Activated naive CD4-positive, alpha-beta T cell treated with anti-CD3 and anti-CD28 coated beads, Interleukin-2, amount 10 ng/mL, durations not matched to agents 7 days and 5 days (primary cell): ENCODE measurements at regions not wholly inside any gene's neighbourhood (a gene's known extent, or its start where the extent isn't known, plus 50 kb on each side); places are given as distances from the start of the nearest gene placed in this dataset.

ENCODE experiments used
- CTCF ChIA-PET: fragments of 350-600 bp; sonication (Branson Sonifier 250); formaldehyde crosslinking; loops from one replicate; lab custom pipeline; 2021; ENCODE audit warnings: antibody characterized with exemption; lab: Charles Lee
- DNase-seq: peaks from one replicate; pipeline ENCODE4 v3.0.0-alpha.2; 2020
- H3K27ac Mint-ChIP-seq: one replicate; pipeline ENCODE4 v1.8.0; 2021; ENCODE audit warnings: mild to moderate bottlenecking, moderate library complexity, mixed read lengths
- H3K27me3 Mint-ChIP-seq: one replicate; pipeline ENCODE4 v1.8.0; 2021; ENCODE audit warnings: mild to moderate bottlenecking, mixed read lengths
- H3K36me3 Mint-ChIP-seq: one replicate; pipeline ENCODE4 v1.8.0; 2021; ENCODE audit warnings: mixed read lengths
- H3K4me1 Mint-ChIP-seq: one replicate; pipeline ENCODE4 v1.8.0; 2021; ENCODE audit warnings: mixed read lengths
- H3K4me3 Mint-ChIP-seq: one replicate; pipeline ENCODE4 v1.8.0; 2021; ENCODE audit warnings: mild to moderate bottlenecking, moderate library complexity, mixed read lengths
- H3K9me3 Mint-ChIP-seq: one replicate; pipeline ENCODE4 v1.8.0; 2021; ENCODE audit warnings: mixed read lengths

DNA sequence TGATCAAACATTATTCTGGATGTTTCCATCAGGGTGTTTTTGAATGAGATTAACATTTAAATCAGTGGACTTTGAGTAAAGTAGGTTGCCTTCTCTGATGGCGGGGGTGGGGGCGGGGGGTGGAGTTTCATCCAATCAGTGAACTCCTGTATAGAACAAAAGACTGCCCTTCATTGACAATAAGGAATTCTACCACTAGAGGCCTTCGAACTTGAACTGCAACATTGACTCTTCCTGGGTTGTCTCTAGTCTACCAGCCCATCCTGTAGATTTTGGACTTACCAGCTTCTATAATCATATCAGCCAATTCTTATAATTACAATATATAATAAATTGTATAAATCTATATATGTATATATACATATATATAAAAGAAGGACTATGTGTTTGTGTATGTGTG is 520.4 kb upstream of the CXADR start:
- H3K4me1 Mint-ChIP-seq: no peaks in the 10 kb centered on the region
- no peaks in the 10 kb centered on the region for H3K36me3 Mint-ChIP-seq
- H3K27me3 Mint-ChIP-seq: no peaks in the 10 kb centered on the region
- CTCF ChIA-PET: no interaction called here
- H3K9me3 Mint-ChIP-seq: peaks cover 5% of the 10 kb centered on the region
- no peak overlapping the region for H3K27ac Mint-ChIP-seq
- H3K4me3 Mint-ChIP-seq: no peak overlapping the region
- no peak for DNase-seq

DNA sequence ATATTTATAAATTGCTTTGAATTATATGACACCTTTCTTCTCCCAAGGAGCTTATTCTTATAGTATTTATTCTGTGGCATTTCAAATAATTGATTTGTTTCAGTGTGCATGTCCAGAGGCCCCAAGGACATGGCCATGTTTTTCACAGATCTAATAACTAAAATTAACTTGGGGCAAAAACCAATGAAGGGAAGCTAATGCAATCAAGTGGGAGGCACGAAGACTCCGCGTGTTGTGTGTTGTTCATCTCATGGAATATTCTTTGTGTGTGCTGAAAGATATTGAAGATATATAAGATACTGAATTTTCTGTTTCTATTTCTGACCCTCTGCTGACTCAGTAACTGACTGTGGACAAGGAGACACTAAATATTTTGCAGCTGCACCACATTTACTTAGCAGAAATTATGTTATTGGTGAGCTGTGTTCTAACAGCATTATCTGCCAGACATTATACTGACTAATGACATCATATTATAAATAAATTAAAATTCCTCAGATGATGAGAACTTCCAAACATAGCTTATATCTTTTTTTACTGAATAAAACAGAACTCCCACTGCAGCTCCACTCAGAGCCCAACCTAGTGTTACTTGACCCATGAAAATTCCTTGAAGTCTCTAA is 519.3 kb upstream of the CXADR start:
- Mint-ChIP-seq H3K9me3 (peaks cover 5% of the 10 kb centered on the region), H3K4me1 (no peaks in the 10 kb centered on the region), H3K27me3 (no peaks in the 10 kb centered on the region), H3K4me3 (no peak overlapping the region), H3K36me3 (no peaks in the 10 kb centered on the region), H3K27ac (no peak overlapping the region)
- DNase-seq: no peak
- CTCF ChIA-PET: interaction anchor here (1.5 kb wide), 1 partner anchor 11 kb away, joined by 3 read pairs; no protein-coding TSS in a partner anchor

DNA sequence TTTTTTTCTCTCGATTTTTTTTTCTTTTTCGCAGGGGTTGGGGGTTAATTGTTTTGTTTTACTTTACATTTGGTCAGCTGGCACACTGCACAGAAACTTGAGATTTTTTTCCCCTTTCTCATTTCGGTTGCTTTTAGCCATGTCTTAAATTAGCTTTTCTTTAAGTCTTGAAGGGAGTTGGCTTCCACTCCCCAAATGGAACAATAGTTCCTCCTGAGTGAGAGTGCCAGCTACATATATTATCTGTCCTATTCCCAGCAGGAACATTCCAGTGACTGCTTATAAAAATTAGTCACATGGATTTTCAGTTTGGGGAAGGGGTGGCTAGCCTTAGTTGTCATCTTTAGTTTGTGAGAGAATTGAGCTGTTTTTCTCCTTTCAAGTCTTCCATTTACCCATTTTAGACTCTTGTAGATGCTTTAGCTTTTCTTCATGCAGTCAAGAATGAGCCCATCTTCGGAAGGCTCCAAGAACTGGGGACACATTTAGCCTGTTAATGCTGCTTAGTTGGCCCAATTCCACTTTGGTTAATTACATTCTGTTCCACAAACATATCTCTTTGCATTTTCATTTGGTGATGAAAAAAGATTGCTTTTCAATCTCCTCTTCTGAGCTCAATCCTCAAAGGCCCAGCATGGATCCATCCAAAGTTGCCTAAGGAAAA is 510.1 kb upstream of the CXADR start:
- CTCF ChIA-PET: no interaction called here
- no peaks in the 10 kb centered on the region for H3K36me3 Mint-ChIP-seq
- peaks cover 3% of the 10 kb centered on the region for H3K4me1 Mint-ChIP-seq
- DNase-seq: no peak
- no peak overlapping the region for H3K4me3 Mint-ChIP-seq
- peaks cover 14% of the 10 kb centered on the region for H3K9me3 Mint-ChIP-seq
- no peak overlapping the region for H3K27ac Mint-ChIP-seq
- no peaks in the 10 kb centered on the region for H3K27me3 Mint-ChIP-seq

DNA sequence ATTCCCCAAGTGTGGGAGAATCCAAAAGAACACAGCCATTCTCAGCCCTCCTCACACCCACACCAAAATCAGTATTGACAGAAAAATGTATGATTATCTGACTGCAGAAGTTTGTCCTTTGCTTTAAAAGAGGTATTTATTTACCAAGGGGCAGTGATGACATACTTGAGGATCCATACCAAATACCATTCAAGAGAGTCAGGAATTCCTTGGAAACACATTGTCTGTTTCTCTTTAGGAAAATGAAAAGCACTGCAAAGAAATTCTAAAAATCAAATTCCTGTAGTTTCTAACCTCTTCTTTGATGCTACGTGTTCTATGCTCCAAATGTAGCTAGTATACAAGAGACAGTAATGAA is 509.6 kb upstream of the CXADR start:
- CTCF ChIA-PET: no interaction called here

DNA sequence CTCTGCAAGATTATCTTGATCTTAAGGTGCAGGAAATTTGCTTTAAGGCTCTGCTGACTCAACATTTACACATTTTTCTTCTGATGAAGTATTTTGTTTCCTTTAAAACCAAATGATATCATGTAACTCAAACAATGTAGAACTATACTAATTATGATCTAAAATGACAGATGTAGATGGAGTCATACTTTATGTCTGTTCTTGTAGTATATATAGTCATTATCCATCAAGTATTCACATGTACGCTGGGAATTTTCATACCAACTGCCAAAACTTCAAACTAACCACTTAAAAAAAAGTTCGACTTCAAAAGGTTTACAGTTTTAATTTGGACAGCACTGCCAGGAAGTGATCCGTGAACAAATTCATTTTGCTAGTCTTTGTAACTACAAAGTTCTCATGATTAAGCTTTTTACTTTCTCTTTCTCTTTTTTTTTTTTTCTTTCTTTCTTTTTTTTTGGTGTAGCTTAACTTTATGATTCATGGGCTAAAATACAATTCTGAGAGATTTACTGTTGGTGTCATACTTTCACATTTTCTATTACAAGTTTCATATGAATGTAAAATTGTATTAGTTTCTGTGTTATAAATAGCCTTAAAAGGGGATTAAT is 509.0 kb upstream of the CXADR start:
- no peak overlapping the region for H3K27ac Mint-ChIP-seq
- no peaks in the 10 kb centered on the region for H3K27me3 Mint-ChIP-seq
- peaks cover 3% of the 10 kb centered on the region for H3K4me1 Mint-ChIP-seq
- H3K9me3 Mint-ChIP-seq: peaks cover 14% of the 10 kb centered on the region
- no peaks in the 10 kb centered on the region for H3K36me3 Mint-ChIP-seq
- no peak overlapping the region for H3K4me3 Mint-ChIP-seq
- CTCF ChIA-PET: no interaction called here
- DNase-seq: no peak

More for the DNA sequence above, 509.6 kb upstream of the CXADR start:
- Mint-ChIP-seq H3K4me3 (no peak overlapping the region), H3K27ac (no peak overlapping the region), H3K36me3 (no peaks in the 10 kb centered on the region), H3K4me1 (peaks cover 3% of the 10 kb centered on the region), H3K9me3 (peaks cover 14% of the 10 kb centered on the region), H3K27me3 (no peaks in the 10 kb centered on the region)
- no peak for DNase-seq

DNA sequence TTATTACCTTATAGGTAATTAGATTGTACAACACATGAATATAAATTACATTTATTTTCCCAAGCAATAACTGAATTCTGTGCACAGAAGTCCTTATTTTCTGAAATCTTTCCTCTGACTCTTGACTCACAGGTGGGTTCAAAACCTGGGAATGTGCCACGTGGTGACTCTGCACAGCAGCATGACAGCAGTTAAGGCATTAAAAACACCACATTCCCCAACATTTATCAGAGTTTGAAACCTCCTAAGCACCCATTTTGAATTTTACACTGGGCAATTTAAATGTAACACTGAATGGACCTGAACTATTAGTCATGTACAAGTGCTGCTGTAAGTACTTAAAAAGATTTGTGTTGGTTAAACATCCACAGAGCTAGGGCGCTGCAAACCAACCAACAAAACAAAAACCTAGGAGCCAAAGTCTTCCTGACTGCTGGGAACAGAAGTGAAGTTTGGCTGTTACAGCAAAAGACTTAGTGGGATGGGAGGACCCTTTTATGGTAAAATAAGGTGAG is 480.6 kb upstream of the CXADR start:
- H3K4me1 Mint-ChIP-seq: no peaks in the 10 kb centered on the region
- H3K4me3 Mint-ChIP-seq: no peak overlapping the region
- no peaks in the 10 kb centered on the region for H3K36me3 Mint-ChIP-seq
- H3K9me3 Mint-ChIP-seq: peaks cover 19% of the 10 kb centered on the region
- no peak overlapping the region for H3K27ac Mint-ChIP-seq
- no peaks in the 10 kb centered on the region for H3K27me3 Mint-ChIP-seq
- CTCF ChIA-PET: no interaction called here
- DNase-seq: no peak

DNA sequence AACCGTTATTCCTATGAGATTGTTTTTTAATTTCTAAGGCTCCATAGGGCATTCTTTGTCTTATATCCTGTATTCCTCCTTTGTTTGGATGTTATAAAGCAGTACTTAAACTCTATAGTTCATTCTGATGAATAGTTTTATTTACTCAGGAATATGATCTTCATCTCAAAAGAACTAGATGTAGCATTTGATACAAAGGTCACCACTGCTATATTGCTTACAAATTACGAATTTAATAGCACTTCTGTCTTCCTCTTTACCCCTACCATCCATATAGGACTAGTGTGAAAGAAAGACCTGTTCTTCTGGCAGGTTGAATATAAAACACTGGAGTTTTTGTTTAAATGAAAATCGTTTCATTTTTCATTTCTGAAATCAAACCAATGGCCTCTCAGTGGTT is 468.1 kb upstream of the CXADR start:
- CTCF ChIA-PET: interaction anchor here (1.1 kb wide), 1 partner anchor 18 kb away, joined by 3 read pairs; no protein-coding TSS in a partner anchor
- no peak overlapping the region for H3K27ac Mint-ChIP-seq
- H3K4me1 Mint-ChIP-seq: no peaks in the 10 kb centered on the region
- no peak overlapping the region for H3K4me3 Mint-ChIP-seq
- H3K27me3 Mint-ChIP-seq: no peaks in the 10 kb centered on the region
- DNase-seq: no peak
- H3K9me3 Mint-ChIP-seq: peaks cover 20% of the 10 kb centered on the region
- no peaks in the 10 kb centered on the region for H3K36me3 Mint-ChIP-seq

DNA sequence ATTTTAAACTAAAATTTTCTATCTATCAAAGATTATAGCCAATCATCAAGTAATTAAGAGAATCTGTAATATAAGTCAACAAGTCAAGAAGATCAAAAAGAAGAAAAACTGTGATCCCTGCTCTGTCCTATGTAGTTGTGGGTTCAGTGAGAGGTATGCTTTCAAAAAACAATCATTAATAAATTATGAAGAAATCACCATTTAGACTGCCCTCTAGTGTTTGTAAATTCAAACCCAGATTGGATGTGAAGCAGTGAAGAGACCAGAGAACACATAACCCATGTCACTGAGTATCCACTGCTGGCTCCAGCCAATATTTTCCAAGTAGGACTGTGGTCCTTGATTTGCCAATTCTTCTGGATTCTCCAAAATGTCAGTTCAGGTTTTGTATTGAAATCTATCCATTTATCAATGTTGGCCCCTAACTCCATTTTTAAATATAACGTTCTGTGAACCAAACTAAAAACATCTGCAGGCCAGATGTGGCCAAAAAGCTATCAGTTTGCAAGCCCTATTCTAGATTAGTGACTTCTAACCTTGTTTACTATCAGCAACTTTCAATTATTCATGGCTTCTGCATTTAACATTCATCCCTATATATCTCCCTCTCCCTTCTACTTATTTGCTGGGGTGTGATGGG is 467.5 kb upstream of the CXADR start:
- peaks cover 17% of the 10 kb centered on the region for H3K9me3 Mint-ChIP-seq
- no peak overlapping the region for H3K27ac Mint-ChIP-seq
- H3K36me3 Mint-ChIP-seq: no peaks in the 10 kb centered on the region
- CTCF ChIA-PET: interaction anchor here (1.1 kb wide), 1 partner anchor 18 kb away, joined by 3 read pairs; no protein-coding TSS in a partner anchor
- no peak for DNase-seq
- H3K27me3 Mint-ChIP-seq: no peaks in the 10 kb centered on the region
- H3K4me3 Mint-ChIP-seq: no peak overlapping the region
- no peaks in the 10 kb centered on the region for H3K4me1 Mint-ChIP-seq

DNA sequence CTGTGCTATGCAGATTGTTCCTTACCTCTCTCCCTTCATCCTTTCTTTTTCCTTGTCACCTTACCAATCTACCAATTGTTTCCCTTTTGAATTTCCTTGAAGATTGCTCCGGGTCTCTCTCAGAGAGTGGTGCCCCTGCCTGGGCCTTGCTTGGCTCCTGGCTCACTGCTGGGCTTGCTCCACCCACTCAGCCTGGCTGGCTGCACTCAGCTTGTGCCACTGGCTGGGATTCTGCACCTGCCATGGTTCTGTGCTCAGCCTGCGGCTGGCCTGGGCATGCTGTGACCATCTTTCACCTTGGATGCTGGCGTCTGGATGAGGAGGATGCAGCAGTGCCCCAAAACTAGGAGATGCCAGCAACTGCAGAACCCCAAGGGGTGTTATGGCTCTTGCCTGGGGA is 463.9 kb upstream of the CXADR start:
- Mint-ChIP-seq H3K4me3 (no peak overlapping the region), H3K27ac (no peak overlapping the region), H3K4me1 (no peaks in the 10 kb centered on the region), H3K27me3 (no peaks in the 10 kb centered on the region), H3K36me3 (no peaks in the 10 kb centered on the region), H3K9me3 (peaks cover 16% of the 10 kb centered on the region)
- no peak for DNase-seq
- CTCF ChIA-PET: no interaction called here

DNA sequence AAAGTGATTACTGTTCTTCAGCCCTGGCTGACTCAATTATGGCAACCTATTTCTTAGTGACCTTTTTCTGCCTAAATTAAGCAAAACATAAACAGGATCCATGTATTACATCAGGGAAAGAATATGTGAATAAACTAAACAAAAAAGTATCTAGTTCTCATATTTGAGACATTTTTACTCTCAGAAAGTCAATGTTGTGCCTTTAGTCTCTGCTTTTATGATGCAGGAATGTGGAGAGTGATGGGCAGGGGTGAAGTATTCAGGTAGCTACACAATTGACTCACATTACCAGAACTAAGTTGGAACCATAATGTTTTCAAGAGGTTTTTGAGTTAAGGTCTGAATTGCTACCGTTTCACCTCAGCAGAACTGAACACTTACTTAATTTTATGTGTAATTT is 462.7 kb upstream of the CXADR start:
- no peaks in the 10 kb centered on the region for H3K36me3 Mint-ChIP-seq

DNA sequence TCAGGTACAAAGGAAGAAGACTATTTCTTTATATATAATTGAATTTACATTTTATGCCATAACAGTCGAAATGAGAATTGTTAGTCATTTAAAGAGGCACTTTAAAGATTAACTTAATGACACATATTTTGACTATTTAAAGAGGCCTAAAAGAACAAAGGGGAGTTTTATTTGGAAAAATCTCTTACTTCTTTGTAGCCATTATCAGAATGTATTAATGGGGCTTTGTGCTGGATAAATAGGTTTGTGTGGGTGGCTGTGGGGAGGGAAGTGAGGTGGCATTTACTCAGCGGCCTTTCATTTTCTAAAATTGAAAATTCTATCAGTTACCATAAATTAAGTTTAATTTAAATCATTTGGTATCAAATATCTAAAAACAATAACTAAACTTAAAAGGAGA is 462.2 kb upstream of the CXADR start:
- no peak for DNase-seq
- Mint-ChIP-seq H3K36me3 (no peaks in the 10 kb centered on the region), H3K9me3 (peaks cover 16% of the 10 kb centered on the region), H3K27ac (no peak overlapping the region), H3K27me3 (no peaks in the 10 kb centered on the region), H3K4me1 (no peaks in the 10 kb centered on the region), H3K4me3 (no peak overlapping the region)
- CTCF ChIA-PET: no interaction called here

More for the DNA sequence above, 462.7 kb upstream of the CXADR start:
- Mint-ChIP-seq H3K27me3 (no peaks in the 10 kb centered on the region), H3K4me3 (no peak overlapping the region), H3K27ac (no peak overlapping the region), H3K4me1 (no peaks in the 10 kb centered on the region), H3K9me3 (peaks cover 16% of the 10 kb centered on the region)
- DNase-seq: no peak
- CTCF ChIA-PET: no interaction called here

DNA sequence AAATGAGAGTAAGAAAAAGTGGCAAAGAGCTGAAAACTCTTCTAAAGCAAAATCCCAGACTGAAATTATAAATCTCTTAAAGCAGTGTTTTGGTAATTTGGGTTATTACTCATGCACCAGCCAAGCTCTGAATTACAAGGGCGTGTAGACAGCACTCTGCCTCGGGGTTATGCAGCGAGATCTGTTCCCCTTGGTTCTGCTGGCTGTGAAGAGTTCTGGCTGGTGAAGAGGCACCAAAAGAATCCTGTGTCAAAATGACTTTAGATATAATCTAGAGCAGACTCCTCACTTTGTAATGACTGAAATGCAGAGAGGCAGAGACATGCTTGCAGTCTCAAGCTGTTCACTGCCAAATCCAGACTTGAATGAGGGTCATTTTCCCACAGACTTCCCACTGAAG is 461.8 kb upstream of the CXADR start:
- Mint-ChIP-seq H3K4me1 (no peaks in the 10 kb centered on the region), H3K36me3 (no peaks in the 10 kb centered on the region), H3K4me3 (no peak overlapping the region), H3K27ac (no peak overlapping the region), H3K9me3 (peaks cover 16% of the 10 kb centered on the region), H3K27me3 (no peaks in the 10 kb centered on the region)
- CTCF ChIA-PET: no interaction called here
- no peak for DNase-seq

DNA sequence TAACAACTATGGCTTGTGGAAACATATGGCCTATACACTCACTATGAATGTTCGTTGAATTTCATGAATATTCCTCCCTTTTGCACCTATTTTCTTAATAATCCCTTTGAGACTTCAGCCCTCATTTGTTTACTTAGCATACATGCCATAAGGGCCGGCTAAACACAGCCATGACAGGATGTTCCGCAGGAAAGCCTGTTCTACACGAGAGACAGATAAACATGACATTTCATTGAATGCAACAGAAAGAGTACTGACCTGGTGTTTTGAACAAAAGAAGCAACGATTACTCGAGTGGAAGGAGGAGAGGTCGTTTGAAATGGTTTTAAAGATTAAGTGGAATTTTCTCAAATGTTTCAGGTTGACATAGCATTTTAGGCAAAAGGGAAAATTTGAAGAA is 459.5 kb upstream of the CXADR start:
- no peak for DNase-seq
- Mint-ChIP-seq H3K9me3 (peaks cover 16% of the 10 kb centered on the region), H3K4me3 (no peak overlapping the region), H3K4me1 (no peaks in the 10 kb centered on the region), H3K27ac (no peak overlapping the region), H3K36me3 (no peaks in the 10 kb centered on the region), H3K27me3 (no peaks in the 10 kb centered on the region)
- CTCF ChIA-PET: no interaction called here

DNA sequence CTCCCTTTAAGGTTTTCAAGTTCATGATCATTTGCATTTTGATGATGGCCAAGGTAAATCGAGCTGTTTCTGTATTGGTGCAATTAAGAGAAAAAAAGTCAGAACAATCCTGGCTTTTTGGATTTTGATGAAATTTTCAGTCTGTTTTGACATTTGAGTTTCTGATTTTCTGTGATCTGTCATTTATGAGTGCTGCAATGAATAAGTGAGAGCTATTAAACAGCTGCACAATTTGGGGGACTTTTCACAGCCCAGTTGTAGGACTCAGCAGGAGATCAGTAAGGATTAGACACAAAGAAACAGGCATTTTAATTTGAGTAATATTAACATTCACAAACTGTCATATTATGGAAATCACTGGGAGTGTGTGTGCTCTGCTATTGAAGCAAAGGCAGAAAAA is 452.9 kb upstream of the CXADR start:
- Mint-ChIP-seq H3K4me3 (no peak overlapping the region), H3K27ac (no peak overlapping the region), H3K36me3 (no peaks in the 10 kb centered on the region), H3K27me3 (no peaks in the 10 kb centered on the region), H3K4me1 (no peaks in the 10 kb centered on the region), H3K9me3 (peaks cover 9% of the 10 kb centered on the region)
- CTCF ChIA-PET: no interaction called here
- no peak for DNase-seq
